Right lobe of liver (tissue), 4 donors: ENCODE measurements at regions not wholly inside any gene's neighbourhood (a gene's known extent, or its start where the extent isn't known, plus 50 kb on each side); places are given as distances from the start of the nearest gene placed in this dataset.

Source experiments
- POLR2A ChIP-seq: fragments of 450-650 bp; IDR thresholded peaks from one replicate; pipeline ENCODE4 v1.6.1; 2017; ENCODE audit warnings: antibody characterized with exemption, mild to moderate bottlenecking
- TF ChIP-seq, protein P1 (sequence below), 4 donors: fragments of 200-600 bp in 3 of 4; fragments of 450-650 bp in 1 of 4; IDR thresholded peaks; one replicate each; pipeline versions ENCODE4 v1.5.1 to v1.8.0; 2016 to 2022; ENCODE audit warnings: antibody characterized with exemption in 4 of 4, mild to moderate bottlenecking in 2 of 4
- donor health status: DM: no; HTN: no; CAD: no.
- donor health status: DM: no; HTN: no; CAD: no.
- donor health status: DM: no; HTN: yes; CAD: no.

DNA sequence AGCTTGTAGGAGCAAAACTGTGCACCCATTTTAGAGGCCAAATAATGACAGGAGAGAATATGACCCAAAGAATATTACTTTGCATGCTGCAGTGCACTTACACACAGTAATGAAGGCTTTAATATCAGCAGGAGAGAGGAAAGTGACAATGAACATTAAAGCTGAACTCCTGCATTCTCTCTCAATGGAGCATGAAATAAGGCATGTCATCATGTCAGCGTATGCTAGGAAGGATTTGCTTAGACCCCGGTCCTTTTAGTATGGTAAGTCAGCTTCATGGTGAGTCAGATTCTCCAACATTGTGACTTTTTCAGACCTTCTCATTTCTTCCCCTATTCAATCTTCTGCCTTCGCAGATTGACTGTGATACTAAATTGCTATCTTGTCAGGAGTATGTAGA, 210.7 kb upstream of the TMPRSS15 start:
- TF ChIP-seq, protein P1, sequence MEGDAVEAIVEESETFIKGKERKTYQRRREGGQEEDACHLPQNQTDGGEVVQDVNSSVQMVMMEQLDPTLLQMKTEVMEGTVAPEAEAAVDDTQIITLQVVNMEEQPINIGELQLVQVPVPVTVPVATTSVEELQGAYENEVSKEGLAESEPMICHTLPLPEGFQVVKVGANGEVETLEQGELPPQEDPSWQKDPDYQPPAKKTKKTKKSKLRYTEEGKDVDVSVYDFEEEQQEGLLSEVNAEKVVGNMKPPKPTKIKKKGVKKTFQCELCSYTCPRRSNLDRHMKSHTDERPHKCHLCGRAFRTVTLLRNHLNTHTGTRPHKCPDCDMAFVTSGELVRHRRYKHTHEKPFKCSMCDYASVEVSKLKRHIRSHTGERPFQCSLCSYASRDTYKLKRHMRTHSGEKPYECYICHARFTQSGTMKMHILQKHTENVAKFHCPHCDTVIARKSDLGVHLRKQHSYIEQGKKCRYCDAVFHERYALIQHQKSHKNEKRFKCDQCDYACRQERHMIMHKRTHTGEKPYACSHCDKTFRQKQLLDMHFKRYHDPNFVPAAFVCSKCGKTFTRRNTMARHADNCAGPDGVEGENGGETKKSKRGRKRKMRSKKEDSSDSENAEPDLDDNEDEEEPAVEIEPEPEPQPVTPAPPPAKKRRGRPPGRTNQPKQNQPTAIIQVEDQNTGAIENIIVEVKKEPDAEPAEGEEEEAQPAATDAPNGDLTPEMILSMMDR (IDR thresholded peaks at IDR 0.05), result no peak
- no peak for TF ChIP-seq POLR2A
